PC-9 (cell line): ENCODE measurements at regions not wholly inside any gene's neighbourhood (a gene's known extent, or its start where the extent isn't known, plus 50 kb on each side); places are given as distances from the start of the nearest gene placed in this dataset.

Experiments used
- BruUV-seq: library from RNA; stranded (reverse); fragments of 400-500 nt; replicated peaks from 2 replicates; lab custom pipeline; 2021; lab: Mats Ljungman, UMichigan
- CTCF ChIA-PET: fragments of 300-600 bp; sonication (Branson Sonifier 250); formaldehyde crosslinking; loops from one replicate; lab custom pipeline; 2022; ENCODE audit warnings: antibody characterized with exemption; lab: Charles Lee
- POLR2A ChIA-PET: fragments of 300-600 bp; sonication (Branson Sonifier 250); formaldehyde crosslinking; loops from one replicate; lab custom pipeline; 2022; ENCODE audit warnings: antibody characterized with exemption; ENCODE audit not compliant: unreplicated experiment; lab: Charles Lee
- DNase-seq, 2 experiments: peaks; one replicate each; pipeline versions ENCODE4 v3.0.0 to v3.0.0-alpha.2; 2015 to 2022; ENCODE audit warnings: mixed read lengths in 1 of 2
- H2AFZ ChIP-seq: fragments of 200-600 bp; sonication (generic); 2 replicates; pipeline ENCODE4 v1.8.1; 2017; ENCODE audit warnings: antibody characterized with exemption
- H3F3A ChIP-seq: fragments of 200-600 bp; sonication (generic); 2 replicates; pipeline ENCODE4 v1.8.1; 2017; ENCODE audit warnings: antibody characterized with exemption, mild to moderate bottlenecking, low read depth; ENCODE audit not compliant: insufficient read depth
- H3K27ac ChIP-seq: fragments of 200-600 bp; sonication (generic); 2 replicates; pipeline ENCODE4 v1.6.1; 2016; ENCODE audit warnings: mixed run types
- H3K27me3 ChIP-seq: fragments of 200-600 bp; sonication (generic); 2 replicates; pipeline ENCODE4 v1.6.1; 2016; ENCODE audit warnings: low read depth, mixed run types; ENCODE audit not compliant: insufficient read depth
- H3K36me3 ChIP-seq: fragments of 200-600 bp; sonication (generic); 2 replicates; pipeline ENCODE4 v1.6.1; 2016; ENCODE audit warnings: low read depth, mixed run types
- H3K4me1 ChIP-seq: fragments of 200-600 bp; sonication (generic); replicated peaks from 2 replicates; pipeline ENCODE4 v1.6.1; 2016; ENCODE audit warnings: mixed run types; ENCODE audit not compliant: insufficient read depth
- H3K4me2 ChIP-seq: fragments of 200-600 bp; sonication (generic); 2 replicates; pipeline ENCODE4 v1.6.1; 2017; ENCODE audit warnings: mixed run types
- H3K4me3 ChIP-seq: fragments of 200-600 bp; sonication (generic); 2 replicates; pipeline ENCODE4 v1.6.1; 2016; ENCODE audit warnings: mixed run types
- H3K79me2 ChIP-seq: fragments of 200-600 bp; sonication (generic); 2 replicates; pipeline ENCODE4 v1.6.1; 2017; ENCODE audit warnings: low read depth, mixed run types
- H3K9me2 ChIP-seq: fragments of 200-600 bp; sonication (generic); 2 replicates; pipeline ENCODE4 v1.8.1; 2017; ENCODE audit warnings: mild to moderate bottlenecking; ENCODE audit not compliant: insufficient read depth
- H3K9me3 ChIP-seq: fragments of 200-600 bp; sonication (generic); 2 replicates; pipeline ENCODE4 v1.8.1; 2016; ENCODE audit warnings: low read depth; ENCODE audit not compliant: insufficient read depth
- H4K20me1 ChIP-seq: fragments of 200-600 bp; sonication (generic); 2 replicates; pipeline ENCODE4 v1.8.1; 2017; ENCODE audit not compliant: insufficient read depth
- CTCF ChIP-seq: fragments of 200-600 bp; sonication (generic); conservative IDR thresholded peaks from 2 replicates; pipeline ENCODE4 v1.6.1; 2017; ENCODE audit warnings: mixed run types, antibody characterized with exemption, mild to moderate bottlenecking, moderate library complexity
- EZH2 ChIP-seq: fragments of 200-600 bp; sonication (generic); IDR thresholded peaks from 2 replicates; pipeline ENCODE4 v1.8.0; 2017; ENCODE audit warnings: antibody characterized with exemption, low read depth
- intact Hi-C: fragments of 100-400 bp; cut with micrococcal nuclease; formaldehyde crosslinking; loops from one replicate; pipeline ENCODE4 v1.10.0; 2022; ENCODE audit not compliant: unreplicated experiment

- H3K4me3 ChIP-seq = no peak overlapping the region
- no peaks in the 10 kb centered on the region for H3F3A ChIP-seq
- TF ChIP-seq EZH2 (no peak), CTCF (peak; percentile 67)
- H3K9me3 ChIP-seq = no peaks in the 10 kb centered on the region
- H3K79me2 ChIP-seq = no peaks in the 10 kb centered on the region
- no peak for DNase-seq
- no peak overlapping the region for H3K4me2 ChIP-seq
- no peak overlapping the region for H3K27ac ChIP-seq
- no TSS peak for BruUV-seq
- intact Hi-C loops = loop anchor here (5.0 kb wide), 1 partner anchor 896 kb away; the partner anchor contains the start of gene BASP1
- CTCF ChIA-PET = no interaction called here
- H3K36me3 ChIP-seq = no peaks in the 10 kb centered on the region
- no peak overlapping the region for H2AFZ ChIP-seq
- H3K27me3 ChIP-seq = peaks cover 28% of the 10 kb centered on the region; the same call in 1 of the 2 replicates
- POLR2A ChIA-PET = interaction anchor here (0.6 kb wide), 1 partner anchor 221 kb away, joined by 6 read pairs; no protein-coding TSS in a partner anchor
- H3K4me1 ChIP-seq = no peaks in the 10 kb centered on the region
- H3K9me2 ChIP-seq = no peaks in the 10 kb centered on the region
- H4K20me1 ChIP-seq = no peaks in the 10 kb centered on the region
These were observed 479.5 kb downstream of the TAF11L14 start for GRCh38 chr5:18113721-18114120.

- no peak for DNase-seq
- no peaks in the 10 kb centered on the region for H3K36me3 ChIP-seq
- ChIA-PET POLR2A (no interaction called here), CTCF (no interaction called here)
- H3K9me3 ChIP-seq = no peaks in the 10 kb centered on the region
- no peaks in the 10 kb centered on the region for H3K79me2 ChIP-seq
- intact Hi-C loops = loop anchor here (5.0 kb wide), 1 partner anchor 897 kb away; the partner anchor contains the start of gene BASP1
- H3K4me3 ChIP-seq = no peak overlapping the region
- no peaks in the 10 kb centered on the region for H3K9me2 ChIP-seq
- TF ChIP-seq EZH2 = no peak
- TF ChIP-seq CTCF = no peak
- 0 out of 2 replicates have a peak overlapping the region, but pooled peaks have one; percentile 21 for H3K4me2 ChIP-seq
- peaks cover 28% of the 10 kb centered on the region; the same call in 1 of the 2 replicates for H3K27me3 ChIP-seq
- H3K4me1 ChIP-seq = no peaks in the 10 kb centered on the region
- H3F3A ChIP-seq = no peaks in the 10 kb centered on the region
- H4K20me1 ChIP-seq = no peaks in the 10 kb centered on the region
- H3K27ac ChIP-seq = no peak overlapping the region
- BruUV-seq = no TSS peak
- no peak overlapping the region for H2AFZ ChIP-seq
These were observed 480.0 kb downstream of the TAF11L14 start for GRCh38 chr5:18114151-18114757.

GRCh38 chr5:18117968-18118367 is 483.7 kb downstream of the TAF11L14 start:
- intact Hi-C loops = no loop called here
- H4K20me1 ChIP-seq = no peaks in the 10 kb centered on the region
- H3K79me2 ChIP-seq = no peaks in the 10 kb centered on the region

More at GRCh38 chr5:18117968-18118367, 483.7 kb downstream of the TAF11L14 start:
- ChIA-PET CTCF (no interaction called here), POLR2A (no interaction called here)
- no peak overlapping the region for H3K4me3 ChIP-seq
- no peak overlapping the region for H3K27ac ChIP-seq
- H3K9me3 ChIP-seq = no peaks in the 10 kb centered on the region
- BruUV-seq = no TSS peak
- no peaks in the 10 kb centered on the region for H3K4me1 ChIP-seq
- H3K36me3 ChIP-seq = no peaks in the 10 kb centered on the region
- H3K27me3 ChIP-seq = peaks cover 28% of the 10 kb centered on the region; the same call in 1 of the 2 replicates
- H3F3A ChIP-seq = no peaks in the 10 kb centered on the region
- H3K9me2 ChIP-seq = no peaks in the 10 kb centered on the region
- no peak for DNase-seq
- no peak overlapping the region for H3K4me2 ChIP-seq
- no peak overlapping the region for H2AFZ ChIP-seq
- TF ChIP-seq EZH2 (no peak), CTCF (no peak)
